ENCODE measurements at regions not wholly inside any gene's neighbourhood (a gene's known extent, or its start where the extent isn't known, plus 50 kb on each side); places are given as distances from the start of the nearest gene placed in this dataset.

DNA sequence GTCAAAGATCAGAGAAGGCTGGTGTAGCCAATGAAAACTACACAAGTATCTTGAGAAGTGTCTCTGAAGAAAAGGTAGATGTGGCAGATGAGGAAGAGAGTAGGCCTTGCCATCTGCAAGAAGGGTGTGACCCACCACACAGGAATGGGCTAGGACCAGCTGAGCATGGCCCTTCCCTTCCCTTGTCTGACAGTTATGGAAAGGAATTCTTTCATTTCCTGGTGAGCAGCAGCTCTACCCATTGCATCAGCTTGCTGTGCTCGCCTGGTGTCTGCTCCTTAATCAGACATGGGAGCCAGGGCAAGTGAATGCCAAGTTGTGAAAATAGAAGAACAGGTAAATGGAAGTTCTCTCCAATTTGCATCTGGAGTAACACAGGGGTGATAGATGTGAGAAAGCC is 145.2 kb upstream of the KRR1 start:
- TF ChIP-seq, protein P1, sequence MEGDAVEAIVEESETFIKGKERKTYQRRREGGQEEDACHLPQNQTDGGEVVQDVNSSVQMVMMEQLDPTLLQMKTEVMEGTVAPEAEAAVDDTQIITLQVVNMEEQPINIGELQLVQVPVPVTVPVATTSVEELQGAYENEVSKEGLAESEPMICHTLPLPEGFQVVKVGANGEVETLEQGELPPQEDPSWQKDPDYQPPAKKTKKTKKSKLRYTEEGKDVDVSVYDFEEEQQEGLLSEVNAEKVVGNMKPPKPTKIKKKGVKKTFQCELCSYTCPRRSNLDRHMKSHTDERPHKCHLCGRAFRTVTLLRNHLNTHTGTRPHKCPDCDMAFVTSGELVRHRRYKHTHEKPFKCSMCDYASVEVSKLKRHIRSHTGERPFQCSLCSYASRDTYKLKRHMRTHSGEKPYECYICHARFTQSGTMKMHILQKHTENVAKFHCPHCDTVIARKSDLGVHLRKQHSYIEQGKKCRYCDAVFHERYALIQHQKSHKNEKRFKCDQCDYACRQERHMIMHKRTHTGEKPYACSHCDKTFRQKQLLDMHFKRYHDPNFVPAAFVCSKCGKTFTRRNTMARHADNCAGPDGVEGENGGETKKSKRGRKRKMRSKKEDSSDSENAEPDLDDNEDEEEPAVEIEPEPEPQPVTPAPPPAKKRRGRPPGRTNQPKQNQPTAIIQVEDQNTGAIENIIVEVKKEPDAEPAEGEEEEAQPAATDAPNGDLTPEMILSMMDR (conservative IDR thresholded peaks at IDR 0.05; ENCODE audit: low read length) = no peak
- no peak for TF ChIP-seq EZH2phosphoT487 (IDR thresholded peaks at IDR 0.05; ENCODE audit: borderline replicate concordance)

Data from Loucy (cell line).